ENCODE measurements at regions not wholly inside any gene's neighbourhood (a gene's known extent, or its start where the extent isn't known, plus 50 kb on each side); places are given as distances from the start of the nearest gene placed in this dataset.

- DNase-seq: no peak
- Mint-ChIP-seq H3K4me1 (ENCODE audit: low read depth, unreplicated experiment) (no peaks in the 10 kb centered on the region), H3K27me3 (ENCODE audit: unreplicated experiment) (no peaks in the 10 kb centered on the region), H3K36me3 (ENCODE audit: unreplicated experiment) (no peaks in the 10 kb centered on the region), H3K4me3 (ENCODE audit: unreplicated experiment) (no peak overlapping the region), H3K9me3 (ENCODE audit: unreplicated experiment) (peaks cover 1% of the 10 kb centered on the region), H3K27ac (ENCODE audit: unreplicated experiment) (no peak overlapping the region)
- TF ChIP-seq CTCF (IDR thresholded peaks at IDR 0.05; ENCODE audit: partially characterized antibody, unreplicated experiment): no peak
Measured at GRCh38 chr11:15493066-15493465, 378.3 kb downstream of the INSC start.

GRCh38 chr11:15493921-15494620 is 379.3 kb downstream of the INSC start:
- Mint-ChIP-seq H3K36me3 (ENCODE audit: unreplicated experiment) (no peaks in the 10 kb centered on the region), H3K9me3 (ENCODE audit: unreplicated experiment) (peaks cover 1% of the 10 kb centered on the region), H3K27ac (ENCODE audit: unreplicated experiment) (no peak overlapping the region), H3K27me3 (ENCODE audit: unreplicated experiment) (no peaks in the 10 kb centered on the region), H3K4me1 (ENCODE audit: low read depth, unreplicated experiment) (no peaks in the 10 kb centered on the region), H3K4me3 (ENCODE audit: unreplicated experiment) (no peak overlapping the region)
- DNase-seq: no peak
- TF ChIP-seq CTCF (IDR thresholded peaks at IDR 0.05; ENCODE audit: partially characterized antibody, unreplicated experiment): no peak

- no peak for TF ChIP-seq CTCF (IDR thresholded peaks at IDR 0.05; ENCODE audit: partially characterized antibody, unreplicated experiment)
- Mint-ChIP-seq H3K36me3 (ENCODE audit: unreplicated experiment) (no peaks in the 10 kb centered on the region), H3K4me3 (ENCODE audit: unreplicated experiment) (no peak overlapping the region), H3K9me3 (ENCODE audit: unreplicated experiment) (peaks cover 1% of the 10 kb centered on the region), H3K27me3 (ENCODE audit: unreplicated experiment) (no peaks in the 10 kb centered on the region), H3K4me1 (ENCODE audit: low read depth, unreplicated experiment) (no peaks in the 10 kb centered on the region), H3K27ac (ENCODE audit: unreplicated experiment) (no peak overlapping the region)
- DNase-seq: no peak
Measured at GRCh38 chr11:15494740-15495139, 380.0 kb downstream of the INSC start.

DNA sequence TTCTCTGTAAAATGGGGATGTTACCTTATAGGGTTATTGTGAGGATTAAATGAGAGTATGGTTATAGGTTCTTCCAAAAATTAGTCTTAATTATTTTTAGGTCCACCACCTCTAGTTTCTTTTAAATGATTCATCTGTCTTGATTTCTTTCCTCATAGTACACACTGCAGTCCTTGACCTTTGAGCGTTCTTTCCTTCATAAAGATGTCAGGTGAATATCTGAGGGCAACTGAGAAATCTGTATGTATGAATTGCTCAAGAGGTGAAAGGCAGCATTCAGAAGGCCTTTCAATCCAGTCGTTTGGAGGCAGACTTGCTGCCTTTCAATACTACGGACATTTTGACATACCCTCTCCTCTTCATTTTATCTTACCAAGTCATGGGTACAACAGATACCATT is 380.7 kb downstream of the INSC start:
- no peak overlapping the region for H3K4me3 Mint-ChIP-seq (ENCODE audit: unreplicated experiment)
- no peak overlapping the region for H3K27ac Mint-ChIP-seq (ENCODE audit: unreplicated experiment)
- H3K9me3 Mint-ChIP-seq (ENCODE audit: unreplicated experiment): peaks cover 1% of the 10 kb centered on the region
- no peak for DNase-seq
- no peaks in the 10 kb centered on the region for H3K4me1 Mint-ChIP-seq (ENCODE audit: low read depth, unreplicated experiment)
- no peak for TF ChIP-seq CTCF (IDR thresholded peaks at IDR 0.05; ENCODE audit: partially characterized antibody, unreplicated experiment)
- H3K27me3 Mint-ChIP-seq (ENCODE audit: unreplicated experiment): no peaks in the 10 kb centered on the region
- H3K36me3 Mint-ChIP-seq (ENCODE audit: unreplicated experiment): no peaks in the 10 kb centered on the region

GRCh38 chr11:15497366-15497765 is 382.6 kb downstream of the INSC start:
- no peaks in the 10 kb centered on the region for H3K4me1 Mint-ChIP-seq (ENCODE audit: low read depth, unreplicated experiment)
- peaks cover 1% of the 10 kb centered on the region for H3K9me3 Mint-ChIP-seq (ENCODE audit: unreplicated experiment)
- no peaks in the 10 kb centered on the region for H3K27me3 Mint-ChIP-seq (ENCODE audit: unreplicated experiment)
- no peak for DNase-seq
- no peak overlapping the region for H3K27ac Mint-ChIP-seq (ENCODE audit: unreplicated experiment)
- H3K36me3 Mint-ChIP-seq (ENCODE audit: unreplicated experiment): no peaks in the 10 kb centered on the region
- no peak overlapping the region for H3K4me3 Mint-ChIP-seq (ENCODE audit: unreplicated experiment)
- no peak for TF ChIP-seq CTCF (IDR thresholded peaks at IDR 0.05; ENCODE audit: partially characterized antibody, unreplicated experiment)

Measured in glutamatergic neuron (in vitro differentiated cells).